GM23338 (cell line): ENCODE measurements at regions not wholly inside any gene's neighbourhood (a gene's known extent, or its start where the extent isn't known, plus 50 kb on each side); places are given as distances from the start of the nearest gene placed in this dataset.

Source experiments
- ATAC-seq: fragments of 200-7000 bp; cut with Tn5 transposase; 3 replicates; pipeline ENCODE4 v1.9.1; 2020
- DNase-seq: peaks from one replicate; pipeline ENCODE4 v3.0.0-alpha.2; 2015; ENCODE audit warnings: low spot score
- H2AFZ ChIP-seq: fragments of 200-600 bp; sonication (generic); 2 replicates; pipeline ENCODE4 v1.8.0; 2016; ENCODE audit warnings: antibody characterized with exemption, mild to moderate bottlenecking, moderate library complexity
- H3F3A ChIP-seq: fragments of 200-600 bp; sonication (generic); replicated peaks from 2 replicates; pipeline ENCODE4 v1.8.0; 2017; ENCODE audit warnings: antibody characterized with exemption, mixed run types, low read depth
- H3K27ac ChIP-seq: fragments of 200-600 bp; sonication (generic); 2 replicates; pipeline ENCODE4 v1.6.1; 2016; ENCODE audit warnings: low read depth
- H3K27me3 ChIP-seq: fragments of 200-600 bp; sonication (generic); 2 replicates; pipeline ENCODE4 v1.8.0; 2016; ENCODE audit warnings: mild to moderate bottlenecking, mixed run types, moderate library complexity; ENCODE audit not compliant: insufficient read depth
- H3K36me3 ChIP-seq: fragments of 200-600 bp; sonication (generic); 2 replicates; pipeline ENCODE4 v1.8.0; 2016; ENCODE audit warnings: mild to moderate bottlenecking; ENCODE audit not compliant: insufficient read depth
- H3K4me1 ChIP-seq: fragments of 200-600 bp; sonication (generic); 2 replicates; pipeline ENCODE4 v1.8.0; 2016; ENCODE audit warnings: mild to moderate bottlenecking, moderate library complexity; ENCODE audit not compliant: insufficient read depth
- H3K4me2 ChIP-seq: fragments of 200-600 bp; sonication (generic); 2 replicates; pipeline ENCODE4 v1.7.1; 2017; ENCODE audit warnings: mixed run types
- H3K4me3 ChIP-seq: fragments of 200-600 bp; sonication (generic); 2 replicates; pipeline ENCODE4 v1.6.1; 2016; ENCODE audit warnings: mixed run types
- H3K79me2 ChIP-seq: fragments of 200-600 bp; sonication (generic); replicated peaks from 2 replicates; pipeline ENCODE4 v1.8.0; 2017; ENCODE audit warnings: mild to moderate bottlenecking; ENCODE audit not compliant: insufficient read depth
- H3K9me2 ChIP-seq: fragments of 200-600 bp; sonication (generic); 2 replicates; pipeline ENCODE4 v1.8.0; 2017; ENCODE audit not compliant: insufficient read depth
- H4K20me1 ChIP-seq: fragments of 200-600 bp; sonication (generic); replicated peaks from 2 replicates; pipeline ENCODE4 v1.8.0; 2017; ENCODE audit warnings: mild to moderate bottlenecking; ENCODE audit not compliant: insufficient read depth
- H3K27ac Mint-ChIP-seq: 2 replicates; pipeline ENCODE4 v1.8.0; 2020; ENCODE audit warnings: inconsistent platforms, mild to moderate bottlenecking, moderate library complexity, mixed read lengths
- H3K27me3 Mint-ChIP-seq: 3 replicates; pipeline ENCODE4 v1.8.0; 2022; ENCODE audit warnings: low read depth, mild to moderate bottlenecking, moderate library complexity, mixed read lengths, inconsistent platforms; ENCODE audit not compliant: insufficient read depth, poor library complexity
- H3K36me3 Mint-ChIP-seq: 3 replicates; pipeline ENCODE4 v1.8.0; 2021; ENCODE audit warnings: low read depth, mild to moderate bottlenecking, inconsistent platforms, moderate library complexity, mixed read lengths
- H3K4me1 Mint-ChIP-seq: 3 replicates; pipeline ENCODE4 v1.8.0; 2020; ENCODE audit warnings: mild to moderate bottlenecking, inconsistent platforms, mixed read lengths
- H3K4me3 Mint-ChIP-seq: 3 replicates; pipeline ENCODE4 v1.8.0; 2021; ENCODE audit warnings: moderate library complexity, mild to moderate bottlenecking, inconsistent platforms, mixed read lengths
- H3K9me3 Mint-ChIP-seq: 3 replicates; pipeline ENCODE4 v1.8.0; 2020; ENCODE audit warnings: moderate library complexity, mild to moderate bottlenecking, inconsistent platforms, mixed read lengths
- CREB1 ChIP-seq: fragments of 250-450 bp; sonication (Bioruptor Pico); IDR thresholded peaks from 2 replicates; pipeline ENCODE4 v1.5.0; 2020; ENCODE audit warnings: low read depth, mild to moderate bottlenecking, moderate library complexity
- ETS1 ChIP-seq: IDR thresholded peaks from 2 replicates; pipeline ENCODE4 v1.6.1; 2016; ENCODE audit warnings: antibody characterized with exemption
- EZH2phosphoT487 ChIP-seq: fragments of 200-600 bp; sonication (generic); IDR thresholded peaks from one replicate; pipeline ENCODE4 v1.8.1; 2018; ENCODE audit warnings: antibody characterized with exemption; ENCODE audit not compliant: unreplicated experiment
- JUNB ChIP-seq: IDR thresholded peaks from one replicate; pipeline ENCODE4 v1.6.1; 2016; ENCODE audit warnings: antibody characterized with exemption; ENCODE audit not compliant: unreplicated experiment
- NANOG ChIP-seq: IDR thresholded peaks from 2 replicates; pipeline ENCODE4 v1.6.1; 2016; ENCODE audit warnings: antibody characterized with exemption, borderline replicate concordance
- POLR2AphosphoS5 ChIP-seq: IDR thresholded peaks from 2 replicates; pipeline ENCODE4 v1.6.1; 2016; ENCODE audit warnings: antibody characterized with exemption, low read depth
- ZNF331 ChIP-seq: fragments of 250-450 bp; sonication (Bioruptor Pico); IDR thresholded peaks from 2 replicates; pipeline ENCODE4 v1.5.0; 2020; ENCODE audit warnings: low read depth, mild to moderate bottlenecking, moderate library complexity
- TF ChIP-seq, protein P1 (sequence below): IDR thresholded peaks from one replicate; pipeline ENCODE4 v1.6.1; 2018; ENCODE audit warnings: antibody characterized with exemption; ENCODE audit not compliant: unreplicated experiment

DNA sequence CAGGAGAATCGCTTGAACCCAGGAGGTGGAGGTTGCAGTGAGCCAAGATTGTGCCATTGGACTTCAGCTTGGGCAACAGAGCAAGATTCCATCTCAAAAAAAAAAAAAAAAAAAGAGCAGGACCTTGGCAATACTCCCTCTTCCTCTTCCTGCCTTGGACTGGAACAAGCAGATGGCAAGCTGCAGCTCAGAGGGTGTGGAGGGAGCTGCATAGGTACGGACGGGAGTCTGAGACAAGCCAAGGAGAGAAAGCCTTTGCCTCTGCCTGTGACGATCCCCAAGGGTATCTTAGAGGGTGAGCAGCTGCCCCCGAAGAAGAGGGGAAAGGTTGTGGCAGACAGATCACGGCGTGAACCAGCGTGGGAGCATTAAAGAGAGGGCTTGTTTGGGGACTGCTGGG, 109.2 kb downstream of the AIPL1 start:
- TF ChIP-seq JUNB (no peak), NANOG (no peak), CREB1 (CRISPR knock-in tag) (no peak), POLR2AphosphoS5 (no peak), EZH2phosphoT487 (no peak), ETS1 (no peak), ZNF331 (CRISPR knock-in tag) (no peak)
- TF ChIP-seq, protein P1, sequence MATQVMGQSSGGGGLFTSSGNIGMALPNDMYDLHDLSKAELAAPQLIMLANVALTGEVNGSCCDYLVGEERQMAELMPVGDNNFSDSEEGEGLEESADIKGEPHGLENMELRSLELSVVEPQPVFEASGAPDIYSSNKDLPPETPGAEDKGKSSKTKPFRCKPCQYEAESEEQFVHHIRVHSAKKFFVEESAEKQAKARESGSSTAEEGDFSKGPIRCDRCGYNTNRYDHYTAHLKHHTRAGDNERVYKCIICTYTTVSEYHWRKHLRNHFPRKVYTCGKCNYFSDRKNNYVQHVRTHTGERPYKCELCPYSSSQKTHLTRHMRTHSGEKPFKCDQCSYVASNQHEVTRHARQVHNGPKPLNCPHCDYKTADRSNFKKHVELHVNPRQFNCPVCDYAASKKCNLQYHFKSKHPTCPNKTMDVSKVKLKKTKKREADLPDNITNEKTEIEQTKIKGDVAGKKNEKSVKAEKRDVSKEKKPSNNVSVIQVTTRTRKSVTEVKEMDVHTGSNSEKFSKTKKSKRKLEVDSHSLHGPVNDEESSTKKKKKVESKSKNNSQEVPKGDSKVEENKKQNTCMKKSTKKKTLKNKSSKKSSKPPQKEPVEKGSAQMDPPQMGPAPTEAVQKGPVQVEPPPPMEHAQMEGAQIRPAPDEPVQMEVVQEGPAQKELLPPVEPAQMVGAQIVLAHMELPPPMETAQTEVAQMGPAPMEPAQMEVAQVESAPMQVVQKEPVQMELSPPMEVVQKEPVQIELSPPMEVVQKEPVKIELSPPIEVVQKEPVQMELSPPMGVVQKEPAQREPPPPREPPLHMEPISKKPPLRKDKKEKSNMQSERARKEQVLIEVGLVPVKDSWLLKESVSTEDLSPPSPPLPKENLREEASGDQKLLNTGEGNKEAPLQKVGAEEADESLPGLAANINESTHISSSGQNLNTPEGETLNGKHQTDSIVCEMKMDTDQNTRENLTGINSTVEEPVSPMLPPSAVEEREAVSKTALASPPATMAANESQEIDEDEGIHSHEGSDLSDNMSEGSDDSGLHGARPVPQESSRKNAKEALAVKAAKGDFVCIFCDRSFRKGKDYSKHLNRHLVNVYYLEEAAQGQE = no peak
- Histone ChIP-seq H3K27me3 (no peaks in the 10 kb centered on the region), H3K36me3 (no peaks in the 10 kb centered on the region), H3K9me2 (no peaks in the 10 kb centered on the region), H3K27ac (no peak overlapping the region), H4K20me1 (no peaks in the 10 kb centered on the region), H3K4me3 (no peak overlapping the region), H3K79me2 (no peaks in the 10 kb centered on the region), H3K4me2 (no peak overlapping the region), H3K4me1 (no peaks in the 10 kb centered on the region), H3F3A (no peaks in the 10 kb centered on the region), H2AFZ (no peak overlapping the region)
- no peak for DNase-seq
- no peak for ATAC-seq
- H3K36me3 Mint-ChIP-seq = no peaks in the 10 kb centered on the region
- H3K27me3 Mint-ChIP-seq = peaks cover 2% of the 10 kb centered on the region
- no peak overlapping the region for H3K4me3 Mint-ChIP-seq
- no peak overlapping the region for H3K27ac Mint-ChIP-seq
- H3K4me1 Mint-ChIP-seq = no peaks in the 10 kb centered on the region
- H3K9me3 Mint-ChIP-seq = no peaks in the 10 kb centered on the region

- Histone ChIP-seq H2AFZ (no peak overlapping the region), H3F3A (no peaks in the 10 kb centered on the region), H4K20me1 (no peaks in the 10 kb centered on the region), H3K27ac (no peak overlapping the region), H3K4me3 (no peak overlapping the region), H3K27me3 (no peaks in the 10 kb centered on the region), H3K4me1 (no peaks in the 10 kb centered on the region), H3K36me3 (no peaks in the 10 kb centered on the region), H3K9me2 (no peaks in the 10 kb centered on the region), H3K4me2 (no peak overlapping the region), H3K79me2 (no peaks in the 10 kb centered on the region)
- DNase-seq (no peak), ATAC-seq (no peak)
- H3K27me3 Mint-ChIP-seq = peaks cover 2% of the 10 kb centered on the region
- no peaks in the 10 kb centered on the region for H3K4me1 Mint-ChIP-seq
- no peak overlapping the region for H3K27ac Mint-ChIP-seq
- no peaks in the 10 kb centered on the region for H3K9me3 Mint-ChIP-seq
- no peaks in the 10 kb centered on the region for H3K36me3 Mint-ChIP-seq
- no peak overlapping the region for H3K4me3 Mint-ChIP-seq
- TF ChIP-seq ETS1 (no peak), NANOG (no peak)
These were observed 109.9 kb downstream of the AIPL1 start for GRCh38 chr17:6325051-6325450.
